Right lobe of liver (tissue), 4 donors: ENCODE measurements at regions not wholly inside any gene's neighbourhood (a gene's known extent, or its start where the extent isn't known, plus 50 kb on each side); places are given as distances from the start of the nearest gene placed in this dataset.

Experiments used
- CTCF ChIP-seq, 4 donors: fragments of 200-600 bp in 3 of 4; fragments of 450-650 bp in 1 of 4; IDR thresholded peaks; one replicate each; pipeline versions ENCODE4 v1.5.1 to v1.8.0; 2016 to 2022; ENCODE audit warnings: antibody characterized with exemption in 4 of 4, mild to moderate bottlenecking in 2 of 4
- POLR2A ChIP-seq: fragments of 450-650 bp; IDR thresholded peaks from one replicate; pipeline ENCODE4 v1.6.1; 2017; ENCODE audit warnings: antibody characterized with exemption, mild to moderate bottlenecking
- donor health status: DM: no; HTN: no; CAD: no.
- donor health status: DM: no; HTN: no; CAD: no.
- donor health status: DM: no; HTN: yes; CAD: no.

GRCh38 chr13:34722922-34723321 is 219.1 kb upstream of the NBEA start:
- no peak for TF ChIP-seq CTCF (IDR thresholded peaks at IDR 0.05)
- TF ChIP-seq POLR2A, result no peak
